ENCODE measurements at regions not wholly inside any gene's neighbourhood (a gene's known extent, or its start where the extent isn't known, plus 50 kb on each side); places are given as distances from the start of the nearest gene placed in this dataset.

DNA sequence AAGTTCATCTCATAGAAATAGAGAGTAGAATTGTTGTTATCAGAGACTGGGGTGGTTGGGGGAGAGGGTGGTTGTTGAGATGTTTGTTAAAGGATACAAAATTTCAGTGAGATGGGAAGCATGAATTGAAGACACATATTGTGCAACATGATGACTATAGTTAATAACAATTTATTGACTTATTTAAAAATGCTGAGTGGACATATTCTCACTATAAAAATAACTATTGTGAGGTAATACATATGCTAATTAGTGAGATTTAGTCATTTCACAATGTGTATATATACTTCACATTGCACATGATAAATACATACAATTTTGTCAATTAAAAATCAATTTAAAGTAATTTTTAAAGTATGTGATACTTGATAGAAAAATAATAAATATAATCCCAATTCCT is 722.5 kb upstream of the CHD1 start:
- H3K4me2 ChIP-seq (ENCODE audit: low read length): no peak overlapping the region
- no peaks in the 10 kb centered on the region for H3F3A ChIP-seq (ENCODE audit: control insufficient read depth, insufficient read depth)
- no peaks in the 10 kb centered on the region for H4K20me1 ChIP-seq (ENCODE audit: control insufficient read depth, insufficient read depth, low read depth, low read length)
- H3K79me2 ChIP-seq (ENCODE audit: control insufficient read depth, low read length): no peaks in the 10 kb centered on the region
- no peaks in the 10 kb centered on the region for H3K9me3 ChIP-seq (ENCODE audit: control insufficient read depth, insufficient read depth, low read length)
- no peaks in the 10 kb centered on the region for H3K9me2 ChIP-seq (replicated peaks; ENCODE audit: control insufficient read depth, low read length)
- H3K27ac ChIP-seq (ENCODE audit: low read depth, low read length): no peak overlapping the region
- H3K4me1 ChIP-seq (ENCODE audit: control insufficient read depth, low read length): no peaks in the 10 kb centered on the region
- TF ChIP-seq CTCF (IDR thresholded peaks at IDR 0.05; ENCODE audit: low read depth, low read length, poor library complexity, severe bottlenecking) (no peak), EZH2phosphoT487 (IDR thresholded peaks at IDR 0.05; ENCODE audit: borderline replicate concordance, low read length) (no peak)
- no peaks in the 10 kb centered on the region for H3K27me3 ChIP-seq (ENCODE audit: control insufficient read depth, low read length)
- H3K4me3 ChIP-seq (ENCODE audit: low read length): no peak overlapping the region
- H3K36me3 ChIP-seq (ENCODE audit: control insufficient read depth, low read length): no peaks in the 10 kb centered on the region

DNA sequence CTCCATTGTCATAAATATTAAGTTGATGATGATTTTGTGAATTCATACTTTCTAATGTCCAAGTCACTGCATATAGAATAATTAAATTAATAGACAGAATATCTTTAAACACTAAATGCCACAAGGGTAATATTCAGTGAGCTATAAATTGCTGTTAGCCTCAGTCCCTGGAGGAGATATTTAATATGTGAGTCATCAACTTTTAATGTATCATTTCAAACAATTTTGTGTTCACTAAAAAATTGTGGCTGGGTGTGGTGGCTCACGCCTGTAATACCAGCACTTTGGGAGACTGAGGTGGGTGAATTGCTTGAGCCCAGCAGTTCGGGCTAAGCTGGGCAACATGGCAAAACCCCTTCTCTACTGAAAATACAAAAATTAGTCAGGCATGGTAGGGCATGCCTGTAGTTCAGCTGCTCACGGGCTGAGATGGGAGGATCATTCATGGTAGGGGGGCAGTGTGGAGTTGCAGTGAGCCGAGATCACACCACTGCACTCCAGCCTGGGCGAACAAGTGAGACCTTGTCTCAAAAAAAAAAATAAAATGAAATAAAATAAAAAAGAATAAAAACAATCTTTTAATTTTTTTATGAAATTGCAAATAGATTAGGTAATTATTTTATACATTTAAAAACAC is 717.3 kb upstream of the CHD1 start:
- no peaks in the 10 kb centered on the region for H3K9me2 ChIP-seq (replicated peaks; ENCODE audit: control insufficient read depth, low read length)
- H4K20me1 ChIP-seq (ENCODE audit: control insufficient read depth, insufficient read depth, low read depth, low read length): no peaks in the 10 kb centered on the region
- H3K36me3 ChIP-seq (ENCODE audit: control insufficient read depth, low read length): no peaks in the 10 kb centered on the region
- no peak overlapping the region for H3K4me3 ChIP-seq (ENCODE audit: low read length)
- no peaks in the 10 kb centered on the region for H3K79me2 ChIP-seq (ENCODE audit: control insufficient read depth, low read length)
- no peaks in the 10 kb centered on the region for H3K27me3 ChIP-seq (ENCODE audit: control insufficient read depth, low read length)
- no peaks in the 10 kb centered on the region for H3K9me3 ChIP-seq (ENCODE audit: control insufficient read depth, insufficient read depth, low read length)
- no peak overlapping the region for H3K27ac ChIP-seq (ENCODE audit: low read depth, low read length)
- no peaks in the 10 kb centered on the region for H3F3A ChIP-seq (ENCODE audit: control insufficient read depth, insufficient read depth)
- no peak overlapping the region for H3K4me2 ChIP-seq (ENCODE audit: low read length)
- no peaks in the 10 kb centered on the region for H3K4me1 ChIP-seq (ENCODE audit: control insufficient read depth, low read length)
- TF ChIP-seq EZH2phosphoT487 (IDR thresholded peaks at IDR 0.05; ENCODE audit: borderline replicate concordance, low read length): no peak
- no peak for TF ChIP-seq CTCF (IDR thresholded peaks at IDR 0.05; ENCODE audit: low read depth, low read length, poor library complexity, severe bottlenecking)

GRCh38 chr5:99644822-99645221 is 716.0 kb upstream of the CHD1 start:
- Histone ChIP-seq H3K4me1 (ENCODE audit: control insufficient read depth, low read length) (no peaks in the 10 kb centered on the region), H3K27me3 (ENCODE audit: control insufficient read depth, low read length) (no peaks in the 10 kb centered on the region), H3K27ac (ENCODE audit: low read depth, low read length) (no peak overlapping the region), H4K20me1 (ENCODE audit: control insufficient read depth, insufficient read depth, low read depth, low read length) (no peaks in the 10 kb centered on the region), H3K9me2 (replicated peaks; ENCODE audit: control insufficient read depth, low read length) (no peaks in the 10 kb centered on the region), H3K36me3 (ENCODE audit: control insufficient read depth, low read length) (no peaks in the 10 kb centered on the region), H3K9me3 (ENCODE audit: control insufficient read depth, insufficient read depth, low read length) (no peaks in the 10 kb centered on the region), H3F3A (ENCODE audit: control insufficient read depth, insufficient read depth) (no peaks in the 10 kb centered on the region), H3K4me3 (ENCODE audit: low read length) (no peak overlapping the region), H3K79me2 (ENCODE audit: control insufficient read depth, low read length) (no peaks in the 10 kb centered on the region), H3K4me2 (ENCODE audit: low read length) (no peak overlapping the region)
- TF ChIP-seq CTCF (IDR thresholded peaks at IDR 0.05; ENCODE audit: low read depth, low read length, poor library complexity, severe bottlenecking) (no peak), EZH2phosphoT487 (IDR thresholded peaks at IDR 0.05; ENCODE audit: borderline replicate concordance, low read length) (no peak)
